ENCODE measurements at regions not wholly inside any gene's neighbourhood (a gene's known extent, or its start where the extent isn't known, plus 50 kb on each side); places are given as distances from the start of the nearest gene placed in this dataset.
"Not testable (repeated sequence)": the region's sequence is repeated elsewhere in the genome, so short reads cannot be mapped to it uniquely, and the experiment has no call there.

GRCh38 chr10:36771725-36772124, 353.7 kb upstream of the ANKRD30A start:
- Histone ChIP-seq H3K4me3 (no peak overlapping the region), H3K27me3 (no peaks in the 10 kb centered on the region), H3K4me1 (no peaks in the 10 kb centered on the region), H3K27ac (no peak overlapping the region), H3K9me3 (no peaks in the 10 kb centered on the region), H3K36me3 (no peaks in the 10 kb centered on the region)
- no peak for TF ChIP-seq CTCF (IDR thresholded peaks at IDR 0.05 in 4 of 5, conservative IDR thresholded peaks at IDR 0.05 in 1 of 5)
- TF ChIP-seq POLR2A (IDR thresholded peaks at IDR 0.05), result no peak
- in situ Hi-C loops (cut with MboI; ENCODE audit: low sequenced_read_pairs in 4 of 4) (loop anchor here in 2 of 4 donors (10.0 kb wide), 1 partner anchor 1137 kb away; no protein-coding TSS in a partner anchor), intact Hi-C loops (cut with DNase I; ENCODE audit: low total_unique reads) (no loop called here)
- DNase-seq, result no peak
- ATAC-seq, result no peak

GRCh38 chr10:36769741-36770140, 355.7 kb upstream of the ANKRD30A start:
- DNase-seq; intact Hi-C loops (cut with DNase I; ENCODE audit: low total_unique reads); H3K27ac ChIP-seq; H3K36me3 ChIP-seq; H3K4me1 ChIP-seq; H3K4me3 ChIP-seq; ATAC-seq; H3K9me3 ChIP-seq; H3K27me3 ChIP-seq: not testable (repeated sequence)
- in situ Hi-C loops (cut with MboI; ENCODE audit: low sequenced_read_pairs in 4 of 4), result loop anchor here in 2 of 4 donors (10.0 kb wide), 1 partner anchor 1135 kb away; no protein-coding TSS in a partner anchor

GRCh38 chr10:36766940-36767339, 358.5 kb upstream of the ANKRD30A start:
- TF ChIP-seq POLR2A (IDR thresholded peaks at IDR 0.05), result no peak
- TF ChIP-seq CTCF (IDR thresholded peaks at IDR 0.05 in 4 of 5, conservative IDR thresholded peaks at IDR 0.05 in 1 of 5), result no peak

GRCh38 chr10:36766415-36766810, 359.0 kb upstream of the ANKRD30A start:
- Histone ChIP-seq H3K4me1 (no peaks in the 10 kb centered on the region), H3K27ac (no peak overlapping the region), H3K9me3 (no peaks in the 10 kb centered on the region), H3K36me3 (no peaks in the 10 kb centered on the region), H3K4me3 (no peak overlapping the region), H3K27me3 (no peaks in the 10 kb centered on the region)
- TF ChIP-seq CTCF (IDR thresholded peaks at IDR 0.05 in 4 of 5, conservative IDR thresholded peaks at IDR 0.05 in 1 of 5) (no peak), POLR2A (IDR thresholded peaks at IDR 0.05) (no peak)
- ATAC-seq (no peak), DNase-seq (no peak)
- in situ Hi-C loops (cut with MboI; ENCODE audit: low sequenced_read_pairs in 4 of 4), result no loop called here
- intact Hi-C loops (cut with DNase I; ENCODE audit: low total_unique reads), result no loop called here

More at GRCh38 chr10:36766940-36767339, 358.5 kb upstream of the ANKRD30A start:
- Histone ChIP-seq H3K9me3 (no peaks in the 10 kb centered on the region), H3K27me3 (no peaks in the 10 kb centered on the region), H3K4me1 (no peaks in the 10 kb centered on the region), H3K4me3 (no peak overlapping the region), H3K36me3 (no peaks in the 10 kb centered on the region), H3K27ac (no peak overlapping the region)
- ATAC-seq (no peak), DNase-seq (no peak)
- in situ Hi-C loops (cut with MboI; ENCODE audit: low sequenced_read_pairs in 4 of 4), result no loop called here
- intact Hi-C loops (cut with DNase I; ENCODE audit: low total_unique reads), result no loop called here

GRCh38 chr10:36765782-36766414, 359.5 kb upstream of the ANKRD30A start:
- H3K36me3 ChIP-seq, result no peaks in the 10 kb centered on the region
- no peaks in the 10 kb centered on the region for H3K9me3 ChIP-seq
- DNase-seq (no peak), ATAC-seq (no peak)
- no peaks in the 10 kb centered on the region for H3K4me1 ChIP-seq
- in situ Hi-C loops (cut with MboI; ENCODE audit: low sequenced_read_pairs in 4 of 4), result no loop called here
- TF ChIP-seq POLR2A (IDR thresholded peaks at IDR 0.05) (no peak), CTCF (IDR thresholded peaks at IDR 0.05 in 4 of 5, conservative IDR thresholded peaks at IDR 0.05 in 1 of 5) (no peak)
- intact Hi-C loops (cut with DNase I; ENCODE audit: low total_unique reads), result no loop called here
- no peak overlapping the region for H3K4me3 ChIP-seq
- no peak overlapping the region for H3K27ac ChIP-seq
- no peaks in the 10 kb centered on the region for H3K27me3 ChIP-seq

All from gastrocnemius medialis (tissue), 4 donors.